ENCODE measurements at regions not wholly inside any gene's neighbourhood (a gene's known extent, or its start where the extent isn't known, plus 50 kb on each side); places are given as distances from the start of the nearest gene placed in this dataset.

- TF ChIP-seq CTCF (conservative IDR thresholded peaks at IDR 0.05; ENCODE audit: low read length), result no peak
- TF ChIP-seq EZH2phosphoT487 (IDR thresholded peaks at IDR 0.05; ENCODE audit: borderline replicate concordance), result no peak
Observed at GRCh38 chr16:79740252-79740651, 139.7 kb upstream of the MAF start.
